ENCODE measurements at regions not wholly inside any gene's neighbourhood (a gene's known extent, or its start where the extent isn't known, plus 50 kb on each side); places are given as distances from the start of the nearest gene placed in this dataset.
A peak's percentile ranks its signal among the peaks of the same experiment; 100 is the strongest.

DNA sequence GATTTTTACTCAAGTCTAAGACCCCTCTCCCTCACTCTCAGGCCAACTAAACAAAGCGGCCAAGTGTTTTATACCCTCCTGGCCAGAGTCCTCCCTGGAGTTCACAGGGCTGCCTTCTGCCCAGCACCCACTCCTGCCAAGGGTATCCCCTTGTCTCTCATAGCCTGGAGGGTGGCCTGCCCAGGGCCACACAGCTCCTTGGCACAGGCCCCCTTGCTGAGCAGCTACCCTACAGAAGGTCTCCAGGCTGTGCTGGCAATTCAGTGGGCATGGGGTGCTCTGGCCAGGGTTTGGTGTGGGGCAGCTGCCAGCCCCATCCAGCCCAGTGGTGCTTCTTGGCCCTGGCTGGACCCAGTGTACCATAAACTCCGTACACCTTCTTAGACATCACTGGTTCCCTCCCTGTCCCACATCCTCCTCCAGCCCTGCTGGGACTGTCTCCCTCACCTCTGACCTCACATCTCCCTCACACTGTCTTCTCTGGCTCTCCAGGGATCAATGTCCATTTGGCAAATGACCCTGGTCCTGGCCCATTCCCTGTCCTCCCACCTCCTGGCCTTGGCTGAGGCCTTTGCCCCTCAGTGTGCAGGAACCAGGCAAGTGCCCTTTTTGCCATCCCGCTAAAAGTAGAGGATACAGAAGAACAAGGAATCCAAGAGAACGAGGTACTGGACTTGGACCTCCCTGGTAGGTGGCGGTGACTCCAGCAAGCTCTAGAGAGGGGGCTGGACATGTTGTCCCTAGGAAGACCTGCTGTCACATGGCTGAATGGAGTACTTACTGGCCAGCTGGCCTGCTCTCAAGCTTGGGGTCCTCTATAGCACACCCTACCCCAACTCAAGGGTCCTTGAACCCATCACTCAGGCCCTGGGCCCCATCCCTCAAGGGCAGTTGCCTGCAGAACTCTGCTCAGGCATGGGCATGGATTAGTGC, 50.0 kb upstream of the TRPM1 start:
- no peak for DNase-seq

DNA sequence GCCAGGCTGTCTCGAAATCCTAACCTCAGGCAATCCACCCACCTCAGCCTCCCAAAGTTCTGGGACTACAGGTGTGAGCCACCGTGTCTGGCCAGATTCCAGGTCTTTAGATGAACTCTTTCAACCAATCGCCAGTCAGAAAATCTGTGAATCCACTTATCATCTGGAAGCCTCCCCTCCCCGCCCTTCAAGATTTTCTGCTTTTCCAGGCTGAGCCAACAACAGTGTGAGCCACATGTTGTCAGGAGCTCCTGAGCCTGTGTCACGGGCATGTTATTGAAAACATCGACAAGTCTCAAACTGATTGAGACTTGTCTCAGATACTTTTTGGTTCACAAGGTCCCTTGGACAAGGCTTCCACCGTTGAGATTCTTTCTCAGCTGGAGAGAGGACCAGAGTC, 52.0 kb upstream of the TRPM1 start:
- no peak for DNase-seq

DNA sequence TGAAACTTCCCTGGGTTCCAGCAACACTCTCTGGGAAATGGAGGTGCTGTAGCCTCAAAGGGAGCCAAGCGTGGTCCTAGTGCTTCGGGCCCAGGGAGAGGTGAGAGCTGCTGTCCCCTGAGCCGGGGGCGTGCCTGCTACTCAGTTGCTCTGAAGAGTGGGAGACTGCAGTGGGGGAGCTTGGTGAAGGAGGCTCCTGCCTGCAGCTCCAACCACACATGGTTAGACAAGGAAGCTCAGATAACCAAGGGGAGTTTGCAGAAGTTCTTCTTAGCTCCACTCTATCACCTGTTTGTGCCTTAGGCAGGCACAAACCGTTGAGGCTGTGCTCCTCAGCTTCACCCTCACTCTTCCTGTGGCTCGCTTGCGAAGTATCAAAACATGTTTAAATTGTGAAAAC, 53.6 kb upstream of the TRPM1 start:
- no peak for DNase-seq

DNA sequence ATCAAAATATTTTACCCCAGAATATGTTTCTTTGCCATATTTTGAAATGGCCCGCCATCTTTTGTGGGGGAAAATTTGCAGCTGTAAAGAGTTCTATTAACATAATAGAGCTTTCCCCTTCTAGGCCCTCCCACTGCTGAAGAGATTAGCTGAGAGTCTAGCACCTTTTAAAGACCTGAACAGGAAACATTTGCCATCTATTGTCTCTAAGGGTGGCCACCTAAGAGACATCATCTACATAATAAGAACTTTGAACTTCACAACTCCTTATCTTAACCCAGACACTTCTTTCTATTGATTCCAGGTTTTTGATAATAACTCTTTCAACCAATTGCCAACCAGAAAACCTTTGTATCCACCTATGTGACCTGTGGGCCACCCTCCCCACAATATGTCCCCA, 54.7 kb upstream of the TRPM1 start:
- no peak for DNase-seq

DNA sequence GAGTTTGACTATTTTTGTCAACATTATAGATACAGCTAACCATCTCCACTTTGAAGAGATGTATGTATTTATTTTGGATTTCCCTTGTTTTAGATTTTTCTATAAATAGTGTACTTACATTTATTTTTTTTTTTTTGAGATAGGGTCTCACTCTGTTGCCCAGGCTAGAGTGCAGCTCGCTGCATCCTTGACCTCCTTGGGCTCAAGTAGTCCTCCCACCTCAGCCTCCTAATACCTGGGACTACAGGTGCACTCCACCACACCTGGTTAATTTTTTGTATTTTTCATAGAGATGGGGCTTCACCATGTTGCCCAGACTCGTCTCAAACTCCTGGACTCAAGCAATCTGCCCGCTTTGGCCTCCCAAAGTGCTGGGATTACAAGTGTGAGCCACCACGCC, 55.3 kb upstream of the TRPM1 start:
- no peak for DNase-seq

DNA sequence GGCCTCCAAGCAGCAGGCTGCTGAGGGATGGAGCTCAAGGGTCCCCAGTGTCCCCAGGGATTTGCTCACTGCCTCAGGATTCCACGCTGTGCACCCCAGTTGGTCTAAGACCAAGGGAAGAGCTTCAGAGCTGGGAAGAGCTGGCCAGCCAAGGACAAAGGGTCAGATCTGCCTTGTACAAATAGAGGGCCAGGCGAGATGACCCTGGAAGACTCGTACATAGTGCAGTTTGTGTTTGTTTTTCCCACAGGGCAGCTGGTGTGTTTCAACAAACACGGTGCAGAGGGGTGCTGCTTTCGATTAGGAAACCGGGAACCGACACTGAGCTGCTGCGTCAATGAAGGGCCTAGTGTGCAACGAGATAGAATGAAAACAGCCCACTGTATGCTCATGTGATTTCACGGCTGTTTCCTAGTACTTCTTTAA, 56.1 kb upstream of the TRPM1 start:
- DNase-seq: peak; percentile 55

DNA sequence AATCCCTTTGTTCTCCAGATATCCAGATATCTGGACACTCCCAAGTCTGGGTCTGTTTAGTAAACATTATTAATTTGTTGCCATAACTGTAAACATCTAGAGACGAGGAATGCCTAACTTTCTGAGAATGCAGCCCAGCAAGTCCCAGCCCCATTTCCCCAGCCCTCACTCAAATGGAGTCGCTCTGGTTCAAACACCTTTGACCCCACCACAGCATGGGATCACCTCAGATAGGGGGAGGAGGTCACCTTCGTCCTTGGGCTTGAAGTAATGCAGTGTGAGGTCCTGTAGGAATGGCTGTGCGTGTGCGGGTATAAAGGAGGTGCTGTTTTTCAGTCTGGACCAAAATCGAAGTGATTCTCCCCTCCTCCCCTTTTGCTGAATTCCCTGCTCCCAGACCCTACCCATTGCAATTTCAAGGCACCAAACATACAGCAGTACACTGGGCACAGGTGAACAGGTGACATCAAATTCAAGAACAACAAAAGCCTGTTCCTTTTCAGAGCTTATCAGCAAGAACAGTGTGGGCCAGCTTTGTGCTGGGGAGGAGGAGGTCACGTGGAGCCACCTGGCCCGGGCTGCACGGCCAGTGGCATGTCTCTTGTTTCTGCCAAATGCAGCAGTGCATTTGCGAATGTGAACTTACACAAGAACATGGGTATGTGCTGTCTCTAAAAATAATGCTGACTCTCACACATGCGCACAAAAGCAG, 57.5 kb upstream of the TRPM1 start:
- DNase-seq: no peak

DNA sequence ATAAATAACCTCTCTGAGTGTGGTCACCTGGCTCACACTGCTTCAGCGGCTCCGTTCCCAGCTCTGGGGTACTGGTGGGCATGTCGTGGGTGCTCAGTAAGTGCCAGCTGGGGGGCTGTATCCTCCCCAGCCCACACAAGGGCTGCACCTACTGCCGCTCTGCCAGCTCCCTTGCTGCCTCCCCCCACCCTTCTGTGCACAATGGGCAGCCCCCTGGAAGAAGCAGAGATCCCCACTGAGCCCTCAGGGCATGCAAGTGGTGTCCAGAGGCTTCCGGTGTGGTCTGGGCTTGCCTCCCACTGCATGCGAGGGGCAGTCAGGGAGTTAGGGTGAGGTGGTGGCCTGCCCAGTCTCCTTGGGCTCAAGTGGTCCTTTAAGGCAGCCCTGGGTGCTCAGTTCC, 58.3 kb upstream of the TRPM1 start:
- DNase-seq: no peak

DNA sequence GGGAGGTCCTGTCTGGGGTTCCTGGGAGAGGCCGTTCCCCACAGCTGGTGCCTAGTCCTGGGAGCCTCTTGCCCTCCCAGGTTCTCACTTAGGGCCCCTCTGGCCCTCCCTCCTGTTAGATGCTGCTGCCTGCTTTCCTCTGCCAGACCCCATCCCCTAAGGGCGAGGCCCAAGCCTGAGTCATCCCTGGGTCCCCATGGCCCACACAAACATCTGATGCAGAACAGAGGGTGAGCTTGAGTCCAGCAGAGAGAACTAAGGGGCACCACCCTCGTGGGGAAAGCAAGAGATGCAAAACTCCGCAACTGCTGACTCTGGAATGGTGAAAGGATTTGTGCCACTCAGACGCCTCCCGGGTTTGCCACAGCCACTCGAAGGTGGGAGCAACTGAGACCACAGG, 58.8 kb upstream of the TRPM1 start:
- no peak for DNase-seq

DNA sequence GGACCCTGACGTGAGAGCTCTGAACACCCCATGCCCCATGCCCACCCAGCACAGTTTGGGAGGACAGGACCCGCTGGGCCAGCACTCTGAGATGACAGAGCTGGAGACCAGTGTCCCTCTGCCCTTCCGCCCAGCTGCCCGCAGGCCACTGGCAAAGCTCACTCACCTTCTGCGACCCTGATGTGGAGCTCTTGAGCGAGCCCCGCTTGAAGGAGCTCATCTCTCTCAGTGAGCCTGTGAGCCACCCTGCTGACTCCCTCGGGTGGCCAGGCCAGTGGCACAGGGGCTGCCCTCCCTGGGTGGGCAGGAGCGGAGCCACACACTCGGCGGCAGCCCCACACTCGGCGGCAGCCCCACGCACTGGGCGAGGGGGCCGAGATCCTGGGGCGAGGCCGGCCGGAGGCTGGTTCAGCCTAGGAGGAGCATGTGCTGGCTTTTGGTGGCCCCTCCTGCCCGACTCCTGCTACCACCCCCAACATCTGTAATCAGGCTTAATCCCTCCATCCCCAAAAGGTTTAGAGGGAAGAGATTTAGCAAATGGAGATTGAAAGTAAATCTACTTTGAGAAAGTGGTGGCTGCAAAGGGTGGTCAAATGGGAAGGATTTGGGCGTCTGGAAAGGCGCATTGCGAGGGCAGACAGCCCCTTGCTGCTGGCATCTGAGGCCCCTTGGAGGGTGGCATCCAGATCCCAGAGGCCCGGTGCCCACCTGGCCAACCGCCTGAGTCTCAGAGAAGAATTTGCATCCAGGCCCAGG, 59.4 kb upstream of the TRPM1 start:
- DNase-seq: no peak

DNA sequence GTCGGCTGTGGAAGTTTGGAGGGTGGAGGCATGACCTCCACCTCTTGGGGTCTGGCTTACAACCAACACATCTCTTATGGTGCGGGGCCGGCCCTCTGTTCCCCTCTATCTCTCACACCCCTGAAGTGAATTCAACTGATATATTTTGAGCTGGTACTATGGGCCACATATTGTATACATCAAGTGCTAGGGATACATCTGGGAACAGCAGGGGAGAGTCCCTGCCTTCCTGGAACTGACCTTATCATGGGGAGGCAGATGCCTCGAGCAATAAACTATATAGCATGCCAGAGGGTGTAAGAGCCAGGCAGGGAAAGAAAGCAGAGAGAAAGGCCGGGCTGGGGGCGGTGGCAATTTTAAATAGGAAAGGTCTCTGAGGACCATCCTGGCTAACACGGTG, 60.4 kb upstream of the TRPM1 start:
- DNase-seq: no peak

DNA sequence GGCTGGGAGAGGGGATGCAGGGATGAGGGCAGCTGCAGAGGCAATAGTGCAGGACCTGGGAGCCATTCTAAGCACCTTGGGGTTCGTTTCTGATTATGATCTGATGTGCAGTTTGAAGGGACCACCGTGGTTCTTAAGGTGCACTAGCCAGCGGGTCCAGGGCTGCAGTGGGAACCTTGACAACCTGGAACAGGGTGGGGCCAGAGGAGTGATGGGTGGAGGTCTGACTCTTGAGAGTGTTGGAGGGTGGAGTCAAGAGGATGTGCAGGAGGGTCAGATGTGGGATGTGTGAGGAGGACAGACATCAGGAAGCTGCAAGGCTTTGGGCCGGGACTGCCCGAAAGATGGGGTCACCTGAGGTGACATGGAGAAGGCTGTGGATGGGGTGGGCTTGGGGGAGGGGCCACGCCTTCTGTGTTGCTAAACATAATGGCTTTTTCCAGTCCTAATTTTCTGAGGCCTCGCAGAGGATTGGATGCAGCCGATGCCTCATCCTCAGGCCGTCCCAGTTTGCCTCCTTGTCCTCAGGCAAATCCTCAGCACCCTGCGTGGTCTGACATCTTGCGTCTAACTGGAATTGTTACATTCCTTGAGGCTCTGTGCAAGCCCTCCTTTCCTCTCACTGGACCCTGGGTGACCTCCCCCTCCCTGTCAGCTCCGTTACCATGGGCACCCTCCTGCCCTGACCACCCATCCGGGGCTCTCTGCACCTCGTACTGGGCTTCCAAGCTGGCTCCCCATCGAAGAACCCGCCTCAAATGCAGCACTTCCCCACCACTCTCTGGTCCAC, 61.4 kb upstream of the TRPM1 start:
- no peak for DNase-seq

DNA sequence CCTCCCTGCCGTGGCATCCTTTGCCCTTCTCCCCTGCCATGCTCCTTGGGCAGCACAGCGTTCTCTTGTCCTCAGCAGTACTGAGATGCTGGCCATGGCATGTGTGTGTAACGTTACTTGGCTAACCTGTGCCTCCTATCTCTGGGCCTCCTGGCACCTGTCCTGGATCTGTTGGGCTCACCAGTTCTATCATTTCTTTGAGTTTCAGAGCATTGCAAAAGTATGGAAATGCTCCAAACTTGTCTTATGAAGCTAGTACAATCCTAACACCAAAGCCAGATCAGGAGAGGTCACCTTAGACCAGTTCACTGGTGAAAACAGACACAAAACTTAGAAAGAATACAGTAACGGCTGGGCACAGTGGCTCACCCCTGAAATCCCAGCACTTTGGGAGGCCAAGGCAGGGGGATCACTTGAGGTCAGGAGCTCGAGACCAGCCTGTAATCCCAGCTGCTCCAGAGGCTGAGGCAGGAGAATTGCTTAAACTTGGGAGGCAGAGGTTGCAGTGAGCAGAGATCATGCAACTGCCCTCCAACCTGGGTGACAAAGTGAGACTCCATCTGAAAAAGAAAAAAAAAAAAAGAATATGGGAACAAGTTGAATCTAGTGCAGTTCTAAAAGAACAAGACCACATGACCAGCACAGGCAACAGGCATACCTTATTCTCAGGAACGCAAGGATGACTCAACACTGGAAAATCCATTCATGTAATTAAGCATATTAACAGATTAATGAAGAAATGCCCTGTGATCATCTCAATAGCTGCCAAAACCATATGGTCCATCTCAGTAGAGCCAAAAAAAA, 62.4 kb upstream of the TRPM1 start:
- no peak for DNase-seq

DNA sequence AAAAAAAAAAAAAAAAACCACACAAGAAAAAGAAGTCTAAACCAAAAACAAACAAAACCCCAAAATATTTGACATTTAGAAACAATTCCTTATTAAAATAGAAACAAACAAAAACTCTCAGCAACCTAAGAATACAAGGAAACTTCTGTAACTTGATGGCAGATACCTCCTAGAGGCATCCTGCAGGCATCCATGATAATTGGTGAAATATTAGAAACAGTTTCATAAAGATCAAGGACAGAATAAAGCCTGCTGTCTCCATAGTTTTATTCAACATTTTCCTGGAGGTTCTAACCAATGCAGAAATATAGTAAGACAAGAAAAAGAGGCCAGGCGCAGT, 63.0 kb upstream of the TRPM1 start:
- no peak for DNase-seq

DNA sequence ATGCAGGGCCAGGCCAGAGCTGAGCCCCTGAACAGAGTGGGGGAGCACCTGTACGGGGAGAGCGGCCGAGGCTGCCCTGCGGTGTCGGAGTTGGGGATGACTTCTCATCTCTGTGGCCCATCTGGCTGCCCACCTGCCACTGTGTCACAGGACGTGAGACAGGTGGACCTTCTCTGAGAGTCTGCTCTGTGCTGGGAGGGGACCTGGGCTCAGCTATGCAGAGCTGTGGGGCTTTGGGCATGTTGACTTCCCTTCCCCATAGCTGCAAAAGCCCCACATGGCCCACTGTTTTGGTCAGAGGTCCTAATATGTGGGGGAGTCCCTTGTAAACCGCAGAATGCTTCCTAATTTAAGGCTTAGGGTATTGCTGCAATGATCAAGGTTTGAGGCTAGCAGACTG, 68.0 kb upstream of the TRPM1 start:
- no peak for DNase-seq

DNA sequence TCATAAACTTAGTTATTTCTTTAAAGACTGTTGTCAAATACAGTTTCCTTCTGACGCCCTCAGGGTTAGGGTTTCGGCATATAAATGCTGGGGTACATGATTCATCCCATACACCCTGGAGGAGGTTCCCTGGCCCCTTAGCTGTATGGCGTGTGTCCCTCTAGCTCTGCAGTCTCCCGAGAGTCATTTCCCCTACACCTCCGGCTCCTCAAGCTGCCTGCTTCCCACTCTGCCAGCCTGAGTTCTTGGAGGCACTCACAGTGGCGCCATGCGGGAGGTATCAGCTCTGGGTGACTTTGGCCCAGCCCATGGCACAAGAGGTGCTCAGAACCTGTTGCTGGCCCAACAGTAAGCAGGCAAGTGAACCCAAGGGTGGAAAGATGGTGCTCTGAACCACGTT, 70.2 kb upstream of the TRPM1 start:
- DNase-seq: no peak

DNA sequence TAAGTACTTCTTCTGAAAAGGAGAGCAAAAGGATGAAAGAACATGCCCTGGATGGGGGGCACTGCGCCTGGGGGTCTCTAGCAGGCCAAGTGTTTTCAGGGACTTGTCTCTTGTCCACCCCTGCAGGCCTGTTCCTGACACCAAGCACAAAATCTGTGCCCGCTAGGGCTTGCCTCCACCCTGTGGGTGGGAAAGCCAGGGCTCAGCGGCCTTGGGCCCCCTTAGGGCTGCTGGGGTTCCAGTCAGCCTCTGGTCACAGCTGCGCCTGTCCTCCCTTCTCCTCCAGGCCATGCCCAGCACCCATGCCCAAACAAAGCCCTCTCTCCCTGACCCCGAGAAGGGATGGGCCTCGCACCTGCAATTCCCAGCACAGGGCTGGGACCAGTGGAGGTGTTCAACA, 71.1 kb upstream of the TRPM1 start:
- DNase-seq: no peak

DNA sequence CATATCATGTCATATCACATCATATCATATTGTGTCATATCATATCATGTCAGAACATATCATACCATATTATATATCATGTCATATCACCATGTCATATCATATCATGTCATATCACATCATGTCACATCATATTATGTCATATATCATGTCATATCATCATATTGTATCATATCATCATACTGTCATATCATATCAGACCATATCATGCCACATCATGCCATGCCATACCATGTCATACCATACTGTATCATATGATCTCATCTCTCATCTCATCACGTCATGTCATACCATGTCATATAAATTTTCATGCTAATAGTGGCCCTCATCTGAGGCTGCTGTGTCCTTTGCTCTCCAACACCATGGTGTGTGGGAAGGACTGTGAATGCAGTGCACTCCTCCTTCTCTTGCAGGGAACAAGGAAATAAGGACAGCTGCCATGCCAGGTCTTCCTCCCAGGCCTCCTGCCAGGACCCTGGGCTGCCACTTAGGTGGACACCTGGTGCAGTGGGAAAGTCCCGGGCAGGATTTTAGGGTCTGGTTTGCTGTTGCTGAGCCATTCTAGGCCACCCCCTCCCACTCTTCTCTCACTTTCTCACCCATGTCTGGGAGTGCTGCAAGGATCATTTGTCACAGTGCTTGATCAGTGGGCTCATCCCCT, 72.4 kb upstream of the TRPM1 start:
- no peak for DNase-seq

DNA sequence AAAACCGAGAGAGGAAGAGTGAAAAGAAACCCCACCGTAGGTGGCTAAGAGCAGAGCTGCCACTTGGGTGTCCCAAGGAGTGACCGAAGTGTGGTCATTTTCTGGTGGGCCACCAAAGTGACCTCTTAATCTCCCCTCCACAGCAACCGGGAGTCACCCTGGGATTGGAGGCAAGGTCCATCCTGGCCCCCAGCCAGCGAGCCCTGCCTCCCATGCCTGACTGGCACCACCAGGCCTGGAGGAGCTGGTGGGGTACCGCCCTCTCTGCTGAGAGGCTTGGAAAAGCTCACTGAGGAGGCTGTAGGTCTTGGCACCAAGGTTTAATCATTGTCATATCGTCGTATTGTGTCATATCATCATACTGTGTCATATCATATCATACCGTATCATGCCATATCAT, 74.0 kb upstream of the TRPM1 start:
- DNase-seq: no peak

DNA sequence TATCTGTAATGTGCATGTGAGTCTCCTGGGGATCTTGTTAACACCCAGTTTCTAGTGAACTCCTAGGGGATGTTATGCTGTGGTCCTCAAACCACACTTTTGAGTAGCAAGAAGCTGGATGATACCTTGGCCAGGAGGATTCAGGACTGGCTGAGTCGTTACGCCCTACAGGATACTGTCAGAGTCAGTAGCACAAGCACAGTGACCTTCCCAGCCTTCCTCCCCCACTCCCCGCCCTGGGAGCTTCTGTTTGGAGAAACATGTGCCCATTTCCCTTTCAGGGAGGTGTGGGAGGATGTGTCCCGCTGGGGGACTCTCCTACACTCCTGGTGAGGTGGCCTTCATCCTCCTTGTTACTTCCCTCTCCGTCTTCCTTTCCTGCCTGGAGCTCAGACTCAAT, 76.4 kb upstream of the TRPM1 start:
- no peak for DNase-seq

DNA sequence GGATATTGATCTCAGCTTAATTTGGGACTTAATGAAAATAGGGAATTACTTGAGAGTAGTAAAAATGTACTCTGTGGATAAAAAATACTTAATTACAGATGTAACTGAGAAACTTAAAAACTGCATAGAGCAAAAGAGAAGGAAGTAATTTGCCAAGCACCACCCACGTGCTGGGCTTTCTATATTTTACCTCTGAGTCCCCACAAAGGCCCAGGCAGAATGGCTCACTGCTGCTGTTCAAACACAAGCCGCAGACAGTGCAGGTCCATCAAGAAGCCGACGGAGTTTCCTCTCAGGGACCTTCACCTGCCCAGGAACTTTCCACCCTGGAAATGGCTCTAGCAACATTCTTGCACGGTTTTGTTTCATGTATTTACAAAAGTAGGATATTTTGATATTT, 77.2 kb upstream of the TRPM1 start:
- DNase-seq: no peak

DNA sequence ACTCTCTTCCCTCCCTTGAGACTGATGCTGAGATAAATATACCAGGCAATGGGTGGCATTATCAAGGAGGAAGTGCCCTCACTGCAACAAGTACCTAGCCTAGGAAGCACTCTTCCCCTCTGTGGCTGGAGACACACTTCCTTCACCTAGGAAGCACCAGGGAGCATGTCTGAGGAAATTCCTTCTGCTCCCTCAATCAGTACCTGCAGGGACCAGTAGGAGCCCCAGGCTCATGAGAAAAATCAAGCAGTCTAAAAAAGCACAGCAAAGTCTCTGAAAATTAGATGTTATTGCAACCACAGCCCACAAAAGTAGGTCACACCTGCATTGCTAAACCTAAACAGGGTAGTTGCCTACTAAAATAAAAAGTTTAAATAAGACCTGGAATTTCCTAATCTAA, 78.2 kb upstream of the TRPM1 start:
- DNase-seq: no peak
